T-helper 2 cell treated with Interferon-gamma antibody and Interleukin-4, amounts not matched to agents 5 μg/mL and 100 μg/mL, for 36 hours (primary cell): ENCODE measurements at regions not wholly inside any gene's neighbourhood (a gene's known extent, or its start where the extent isn't known, plus 50 kb on each side); places are given as distances from the start of the nearest gene placed in this dataset.

ENCODE experiments used
- DNase-seq: peaks from one replicate; pipeline ENCODE4 v3.0.0; 2021; ENCODE audit warnings: low spot score
- H3K27ac Mint-ChIP-seq: one replicate; pipeline ENCODE4 v1.8.0; 2021; ENCODE audit warnings: mild to moderate bottlenecking, mixed read lengths
- H3K27me3 Mint-ChIP-seq: one replicate; pipeline ENCODE4 v1.8.0; 2021; ENCODE audit warnings: low read depth, mixed read lengths
- H3K36me3 Mint-ChIP-seq: one replicate; pipeline ENCODE4 v1.8.0; 2021; ENCODE audit warnings: low read depth, mixed read lengths
- H3K4me1 Mint-ChIP-seq: one replicate; pipeline ENCODE4 v1.8.0; 2021; ENCODE audit warnings: low read depth, mixed read lengths
- H3K4me3 Mint-ChIP-seq: one replicate; pipeline ENCODE4 v1.8.0; 2022; ENCODE audit warnings: mild to moderate bottlenecking, moderate library complexity, mixed read lengths
- H3K9me3 Mint-ChIP-seq: one replicate; pipeline ENCODE4 v1.8.0; 2021; ENCODE audit warnings: mixed read lengths

- Mint-ChIP-seq H3K27me3 (no peaks in the 10 kb centered on the region), H3K4me1 (no peaks in the 10 kb centered on the region), H3K9me3 (no peaks in the 10 kb centered on the region), H3K36me3 (no peaks in the 10 kb centered on the region), H3K27ac (no peak overlapping the region), H3K4me3 (no peak overlapping the region)
- no peak for DNase-seq
These were observed 703.5 kb upstream of the CITED2 start for GRCh38 chr6:140077827-140078560.

- Mint-ChIP-seq H3K36me3 (no peaks in the 10 kb centered on the region), H3K4me3 (no peak overlapping the region), H3K27ac (no peak overlapping the region), H3K27me3 (no peaks in the 10 kb centered on the region), H3K4me1 (no peaks in the 10 kb centered on the region), H3K9me3 (no peaks in the 10 kb centered on the region)
- no peak for DNase-seq
These were observed 701.7 kb upstream of the CITED2 start for GRCh38 chr6:140076105-140076504.

GRCh38 chr6:140073456-140073855, 699.0 kb upstream of the CITED2 start:
- DNase-seq = no peak
- no peaks in the 10 kb centered on the region for H3K27me3 Mint-ChIP-seq
- H3K4me3 Mint-ChIP-seq = no peak overlapping the region
- no peak overlapping the region for H3K27ac Mint-ChIP-seq
- H3K9me3 Mint-ChIP-seq = no peaks in the 10 kb centered on the region
- no peaks in the 10 kb centered on the region for H3K4me1 Mint-ChIP-seq
- no peaks in the 10 kb centered on the region for H3K36me3 Mint-ChIP-seq

- no peaks in the 10 kb centered on the region for H3K9me3 Mint-ChIP-seq
- no peaks in the 10 kb centered on the region for H3K4me1 Mint-ChIP-seq
- no peak for DNase-seq
- H3K27ac Mint-ChIP-seq = no peak overlapping the region
- no peaks in the 10 kb centered on the region for H3K27me3 Mint-ChIP-seq
- H3K36me3 Mint-ChIP-seq = no peaks in the 10 kb centered on the region
- no peak overlapping the region for H3K4me3 Mint-ChIP-seq
These were observed 697.2 kb upstream of the CITED2 start for GRCh38 chr6:140071601-140072062.

GRCh38 chr6:140070846-140071473, 696.5 kb upstream of the CITED2 start:
- H3K36me3 Mint-ChIP-seq = no peaks in the 10 kb centered on the region
- H3K27ac Mint-ChIP-seq = no peak overlapping the region
- no peaks in the 10 kb centered on the region for H3K9me3 Mint-ChIP-seq
- no peaks in the 10 kb centered on the region for H3K27me3 Mint-ChIP-seq
- DNase-seq = no peak
- H3K4me1 Mint-ChIP-seq = no peaks in the 10 kb centered on the region
- H3K4me3 Mint-ChIP-seq = no peak overlapping the region

GRCh38 chr6:140069576-140069975, 695.1 kb upstream of the CITED2 start:
- Mint-ChIP-seq H3K9me3 (no peaks in the 10 kb centered on the region), H3K36me3 (no peaks in the 10 kb centered on the region), H3K4me3 (no peak overlapping the region), H3K27me3 (no peaks in the 10 kb centered on the region), H3K4me1 (no peaks in the 10 kb centered on the region), H3K27ac (no peak overlapping the region)
- no peak for DNase-seq

GRCh38 chr6:140068801-140069200, 694.4 kb upstream of the CITED2 start:
- Mint-ChIP-seq H3K36me3 (no peaks in the 10 kb centered on the region), H3K27me3 (no peaks in the 10 kb centered on the region), H3K4me1 (no peaks in the 10 kb centered on the region), H3K27ac (no peak overlapping the region), H3K9me3 (no peaks in the 10 kb centered on the region), H3K4me3 (no peak overlapping the region)
- DNase-seq = no peak

- Mint-ChIP-seq H3K9me3 (no peaks in the 10 kb centered on the region), H3K27ac (no peak overlapping the region), H3K4me3 (no peak overlapping the region), H3K27me3 (no peaks in the 10 kb centered on the region), H3K36me3 (no peaks in the 10 kb centered on the region), H3K4me1 (no peaks in the 10 kb centered on the region)
- no peak for DNase-seq
These were observed 689.9 kb upstream of the CITED2 start for GRCh38 chr6:140064366-140064765.

- H3K36me3 Mint-ChIP-seq = no peaks in the 10 kb centered on the region
- H3K27ac Mint-ChIP-seq = no peak overlapping the region
- no peaks in the 10 kb centered on the region for H3K9me3 Mint-ChIP-seq
- H3K27me3 Mint-ChIP-seq = no peaks in the 10 kb centered on the region
- H3K4me1 Mint-ChIP-seq = no peaks in the 10 kb centered on the region
- no peak for DNase-seq
- H3K4me3 Mint-ChIP-seq = no peak overlapping the region
These were observed 688.6 kb upstream of the CITED2 start for GRCh38 chr6:140063021-140063399.

- no peaks in the 10 kb centered on the region for H3K9me3 Mint-ChIP-seq
- no peak overlapping the region for H3K27ac Mint-ChIP-seq
- no peak overlapping the region for H3K4me3 Mint-ChIP-seq
- DNase-seq = no peak
- no peaks in the 10 kb centered on the region for H3K4me1 Mint-ChIP-seq
- no peaks in the 10 kb centered on the region for H3K36me3 Mint-ChIP-seq
- H3K27me3 Mint-ChIP-seq = no peaks in the 10 kb centered on the region
These were observed 687.9 kb upstream of the CITED2 start for GRCh38 chr6:140062043-140063020.

- H3K36me3 Mint-ChIP-seq = no peaks in the 10 kb centered on the region
- H3K27ac Mint-ChIP-seq = no peak overlapping the region
- no peaks in the 10 kb centered on the region for H3K9me3 Mint-ChIP-seq
- no peaks in the 10 kb centered on the region for H3K4me1 Mint-ChIP-seq
- no peak overlapping the region for H3K4me3 Mint-ChIP-seq
- H3K27me3 Mint-ChIP-seq = no peaks in the 10 kb centered on the region
- DNase-seq = no peak
These were observed 686.9 kb upstream of the CITED2 start for GRCh38 chr6:140061110-140062042.

- Mint-ChIP-seq H3K27me3 (no peaks in the 10 kb centered on the region), H3K36me3 (no peaks in the 10 kb centered on the region), H3K27ac (no peak overlapping the region)
These were observed 685.5 kb upstream of the CITED2 start for GRCh38 chr6:140059947-140060346.

GRCh38 chr6:140058863-140059262, 684.4 kb upstream of the CITED2 start:
- H3K4me1 Mint-ChIP-seq = no peaks in the 10 kb centered on the region
- H3K27me3 Mint-ChIP-seq = no peaks in the 10 kb centered on the region
- H3K27ac Mint-ChIP-seq = no peak overlapping the region
- H3K4me3 Mint-ChIP-seq = no peak overlapping the region
- H3K9me3 Mint-ChIP-seq = no peaks in the 10 kb centered on the region
- no peak for DNase-seq
- no peaks in the 10 kb centered on the region for H3K36me3 Mint-ChIP-seq

More at GRCh38 chr6:140059947-140060346, 685.5 kb upstream of the CITED2 start:
- no peaks in the 10 kb centered on the region for H3K4me1 Mint-ChIP-seq
- no peak overlapping the region for H3K4me3 Mint-ChIP-seq
- DNase-seq = no peak
- H3K9me3 Mint-ChIP-seq = no peaks in the 10 kb centered on the region
